ENCODE measurements at regions not wholly inside any gene's neighbourhood (a gene's known extent, or its start where the extent isn't known, plus 50 kb on each side); places are given as distances from the start of the nearest gene placed in this dataset.

DNA sequence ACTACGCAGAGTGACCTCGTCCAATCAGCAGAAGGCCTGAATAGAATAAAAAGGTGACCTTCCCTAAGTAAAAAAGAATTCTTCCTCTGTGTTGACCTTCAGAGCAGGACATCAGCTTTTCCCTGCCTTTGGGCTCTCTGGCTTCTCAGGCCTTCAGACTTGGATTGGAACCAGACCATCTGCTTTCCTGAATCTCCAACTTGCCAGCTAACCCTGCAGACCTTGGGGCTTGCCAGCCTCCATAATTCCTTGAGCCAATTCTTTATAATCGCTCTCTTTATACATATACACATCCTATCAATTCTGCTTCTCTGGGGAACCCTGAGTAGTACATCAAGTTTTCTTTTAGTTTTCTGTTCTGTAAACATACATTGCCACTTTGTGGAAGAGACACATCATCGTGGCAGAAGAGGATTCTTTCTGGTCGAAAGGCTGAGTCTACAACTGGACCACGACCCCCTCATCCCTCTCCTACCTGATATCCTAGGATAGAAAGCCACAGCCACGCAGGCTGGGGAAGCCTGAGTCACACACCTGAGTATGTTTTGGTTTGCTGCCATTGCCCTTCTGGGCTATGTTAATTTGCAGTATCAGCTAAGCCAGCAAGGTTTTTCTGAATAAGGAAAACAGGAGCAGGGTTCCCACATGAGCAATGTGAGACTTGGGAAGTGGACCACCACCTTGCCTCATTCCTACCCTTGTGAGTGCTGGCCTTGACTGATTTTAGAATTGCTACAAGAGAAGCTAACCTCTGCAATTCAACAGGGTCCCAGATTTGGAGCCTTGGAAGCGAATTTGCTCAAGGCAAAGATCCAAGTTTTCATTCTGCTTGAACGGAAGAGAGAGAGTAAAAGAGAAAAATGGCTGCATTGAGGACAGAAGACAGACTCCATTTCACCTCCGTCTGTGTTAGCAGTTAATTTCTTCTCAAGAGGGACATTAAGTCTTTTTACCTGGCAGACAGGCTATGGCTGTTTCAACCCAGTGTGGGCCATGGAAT lies 445.2 kb upstream of the FZD8 start:
- TF ChIP-seq, protein P1, sequence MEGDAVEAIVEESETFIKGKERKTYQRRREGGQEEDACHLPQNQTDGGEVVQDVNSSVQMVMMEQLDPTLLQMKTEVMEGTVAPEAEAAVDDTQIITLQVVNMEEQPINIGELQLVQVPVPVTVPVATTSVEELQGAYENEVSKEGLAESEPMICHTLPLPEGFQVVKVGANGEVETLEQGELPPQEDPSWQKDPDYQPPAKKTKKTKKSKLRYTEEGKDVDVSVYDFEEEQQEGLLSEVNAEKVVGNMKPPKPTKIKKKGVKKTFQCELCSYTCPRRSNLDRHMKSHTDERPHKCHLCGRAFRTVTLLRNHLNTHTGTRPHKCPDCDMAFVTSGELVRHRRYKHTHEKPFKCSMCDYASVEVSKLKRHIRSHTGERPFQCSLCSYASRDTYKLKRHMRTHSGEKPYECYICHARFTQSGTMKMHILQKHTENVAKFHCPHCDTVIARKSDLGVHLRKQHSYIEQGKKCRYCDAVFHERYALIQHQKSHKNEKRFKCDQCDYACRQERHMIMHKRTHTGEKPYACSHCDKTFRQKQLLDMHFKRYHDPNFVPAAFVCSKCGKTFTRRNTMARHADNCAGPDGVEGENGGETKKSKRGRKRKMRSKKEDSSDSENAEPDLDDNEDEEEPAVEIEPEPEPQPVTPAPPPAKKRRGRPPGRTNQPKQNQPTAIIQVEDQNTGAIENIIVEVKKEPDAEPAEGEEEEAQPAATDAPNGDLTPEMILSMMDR (IDR thresholded peaks at IDR 0.05) = no peak
- 81 to 86% methylated on average over 10 of the region's 10 CpGs for WGBS, 2 donors
- ATAC-seq (no peak), DNase-seq (no peak)
- no peaks in the 10 kb centered on the region for H3K36me3 ChIP-seq
- peaks cover 0 to 20% (median 9%) of the 10 kb centered on the region in 9 donors for H3K4me1 ChIP-seq
- intact Hi-C loops (cut with DNase I) = no loop called here
- no peaks in the 10 kb centered on the region for H3K27me3 ChIP-seq
- H3K9me3 ChIP-seq = peaks cover 0 to 10% (median 0%) of the 10 kb centered on the region in 11 donors
- no peak overlapping the region for H3K27ac ChIP-seq
- no peak overlapping the region for H3K4me3 ChIP-seq

DNA sequence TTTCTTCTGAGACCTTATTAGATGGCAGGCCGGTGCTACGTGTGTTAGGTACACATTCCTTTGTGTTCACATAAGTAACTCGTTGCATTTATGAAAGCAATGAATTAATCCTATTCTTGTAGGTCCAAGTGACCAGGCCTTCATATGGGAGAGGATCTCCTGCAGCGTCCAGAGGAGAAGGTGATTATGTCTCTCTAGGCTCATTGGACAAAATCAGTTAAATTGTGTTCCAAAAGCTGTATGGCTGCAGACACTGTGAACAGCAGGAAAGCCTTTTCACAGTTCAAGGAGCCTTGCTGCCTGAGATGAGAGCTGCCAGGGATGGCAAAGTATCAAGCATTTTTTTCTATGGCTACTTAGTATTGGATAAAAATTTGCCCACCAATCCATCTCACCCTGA lies 433.1 kb upstream of the FZD8 start:
- no peaks in the 10 kb centered on the region for H3K9me3 ChIP-seq
- no peak overlapping the region for H3K27ac ChIP-seq
- H3K27me3 ChIP-seq = no peaks in the 10 kb centered on the region
- H3K36me3 ChIP-seq = no peaks in the 10 kb centered on the region
- intact Hi-C loops (cut with DNase I) = no loop called here
- 90 to 91% methylated on average over 4 of the region's 4 CpGs for WGBS, 2 donors
- no peak for ATAC-seq
- no peak overlapping the region for H3K4me3 ChIP-seq
- H3K4me1 ChIP-seq = peaks cover 0 to 5% (median 0%) of the 10 kb centered on the region in 9 donors
- TF ChIP-seq, protein P1 (IDR thresholded peaks at IDR 0.05) = no peak
- DNase-seq = no peak

DNA sequence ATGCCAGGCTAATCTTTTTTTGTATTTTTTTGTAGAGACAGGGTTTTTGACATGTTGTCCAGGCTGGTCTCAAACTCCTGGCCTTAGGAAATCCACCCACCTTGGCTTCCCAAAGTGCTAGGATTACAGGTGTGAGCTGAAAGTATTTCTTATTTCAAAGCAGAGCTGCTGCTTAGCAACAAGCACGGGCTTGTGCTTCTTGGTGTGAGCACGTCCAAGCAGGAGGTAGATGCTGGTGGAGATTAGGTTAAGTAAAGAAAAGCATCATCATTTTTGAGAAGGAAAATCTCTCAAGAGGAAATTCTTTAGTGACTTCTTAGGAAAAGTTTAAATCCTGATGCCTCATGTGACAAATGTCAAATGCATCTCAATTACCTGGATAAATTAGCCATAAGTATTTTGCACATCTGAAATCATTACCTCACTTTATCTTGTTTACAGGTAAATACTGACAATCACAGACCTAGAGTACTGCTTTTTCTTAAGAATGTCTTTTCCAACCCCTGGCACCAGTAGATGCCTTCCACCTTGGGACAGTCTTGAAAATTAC lies 431.8 kb upstream of the FZD8 start:
- no peaks in the 10 kb centered on the region for H3K27me3 ChIP-seq
- no peak overlapping the region for H3K27ac ChIP-seq
- no peak overlapping the region for H3K4me3 ChIP-seq
- WGBS, 2 donors = 62 to 97% methylated on average over 2 of the region's 2 CpGs
- ATAC-seq (no peak), DNase-seq (no peak)
- TF ChIP-seq, protein P1 (IDR thresholded peaks at IDR 0.05) = no peak
- H3K9me3 ChIP-seq = no peaks in the 10 kb centered on the region
- intact Hi-C loops (cut with DNase I) = no loop called here
- H3K36me3 ChIP-seq = no peaks in the 10 kb centered on the region
- H3K4me1 ChIP-seq = peaks cover 0 to 5% (median 0%) of the 10 kb centered on the region in 9 donors

DNA sequence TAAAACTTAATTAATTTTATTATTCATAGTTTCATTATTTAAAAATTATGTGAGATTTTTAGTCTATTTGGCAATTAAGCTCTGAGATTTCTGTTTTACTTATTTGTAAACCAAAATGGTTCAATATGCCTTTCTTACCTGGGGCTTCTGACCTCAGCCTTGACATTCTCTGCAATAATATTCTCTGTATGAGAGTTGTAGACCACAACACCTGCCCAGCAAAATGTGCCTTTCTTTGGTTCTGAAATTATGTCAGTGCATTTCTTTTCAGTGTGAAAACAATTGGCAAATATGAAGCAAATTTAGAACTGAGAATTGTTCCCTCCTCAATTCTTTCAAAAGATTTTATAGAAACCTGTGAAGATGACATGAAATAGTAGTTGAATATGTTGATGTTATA lies 426.4 kb upstream of the FZD8 start:
- Histone ChIP-seq H3K4me1 (peaks cover 0 to 15% (median 0%) of the 10 kb centered on the region in 9 donors), H3K9me3 (peaks cover 0 to 19% (median 9%) of the 10 kb centered on the region in 11 donors), H3K4me3 (no peak overlapping the region), H3K27ac (no peak overlapping the region), H3K36me3 (no peaks in the 10 kb centered on the region), H3K27me3 (no peaks in the 10 kb centered on the region)
- intact Hi-C loops (cut with DNase I) = no loop called here
- no peak for DNase-seq
- no peak for ATAC-seq
- TF ChIP-seq, protein P1 (IDR thresholded peaks at IDR 0.05) = no peak

All from heart right ventricle (tissue), 16 donors.